ENCODE measurements at regions not wholly inside any gene's neighbourhood (a gene's known extent, or its start where the extent isn't known, plus 50 kb on each side); places are given as distances from the start of the nearest gene placed in this dataset.
"Not testable (repeated sequence)": the region's sequence is repeated elsewhere in the genome, so short reads cannot be mapped to it uniquely, and the experiment has no call there.

DNA sequence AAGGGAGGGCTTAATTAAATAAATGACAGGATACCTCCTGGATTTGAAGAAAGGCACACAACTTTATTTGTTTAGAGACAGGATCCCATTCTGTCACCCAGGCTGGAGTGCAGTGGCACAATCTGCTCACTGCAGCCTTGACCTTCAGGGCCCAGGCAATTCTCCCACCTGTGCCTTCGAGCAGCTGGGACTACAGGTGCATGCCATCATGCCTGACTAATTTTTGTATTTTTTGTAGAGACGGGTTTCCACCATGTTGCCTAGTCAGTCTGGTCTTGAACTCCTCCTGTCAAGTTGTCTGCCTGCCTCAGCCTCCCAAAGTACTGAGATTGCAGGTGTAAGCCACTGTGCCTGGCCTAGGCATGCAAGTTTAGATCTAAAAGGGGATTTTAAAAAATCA lies 272.7 kb upstream of the MBL2 start:
- DNase-seq (ENCODE audit: low read depth) = no peak
- ChIA-PET POLR2A (no interaction called here), CTCF (no interaction called here)
- no peaks in the 10 kb centered on the region for H3K36me3 ChIP-seq (ENCODE audit: control insufficient read depth, insufficient read depth, low read length)
- TF ChIP-seq CTCF (IDR thresholded peaks at IDR 0.05; ENCODE audit: insufficient read depth, low read depth, low read length) = no peak
- H3K27me3 ChIP-seq (ENCODE audit: control insufficient read depth, insufficient read depth, low read length) = no peaks in the 10 kb centered on the region
- no peak overlapping the region for H3K4me3 ChIP-seq (ENCODE audit: low read depth, low read length)

GRCh38 chr10:53035823-53036222 lies 263.2 kb upstream of the MBL2 start:
- DNase-seq (ENCODE audit: low read depth); H3K36me3 ChIP-seq (ENCODE audit: control insufficient read depth, insufficient read depth, low read length); POLR2A ChIA-PET; H3K27me3 ChIP-seq (ENCODE audit: control insufficient read depth, insufficient read depth, low read length); H3K4me3 ChIP-seq (ENCODE audit: low read depth, low read length); CTCF ChIA-PET: not testable (repeated sequence)

DNA sequence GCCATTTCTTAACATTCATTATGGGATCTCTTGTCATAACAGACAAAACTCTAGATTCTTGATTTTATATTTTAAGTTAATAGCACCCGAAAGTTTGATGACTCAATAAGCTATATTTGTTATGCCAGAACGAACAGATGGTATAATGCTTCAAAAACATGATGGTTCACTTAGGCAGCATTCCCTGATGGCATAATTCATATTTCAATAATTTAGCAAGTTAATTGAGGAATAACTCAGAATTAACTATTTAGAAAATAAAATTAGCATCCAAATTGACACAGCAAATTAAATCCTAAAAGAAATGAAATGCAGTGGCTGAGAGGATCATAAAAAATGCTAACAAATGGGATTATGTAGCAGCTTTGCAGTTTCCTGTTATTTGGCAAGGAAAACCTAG lies 260.8 kb upstream of the MBL2 start:
- TF ChIP-seq CTCF (IDR thresholded peaks at IDR 0.05; ENCODE audit: insufficient read depth, low read depth, low read length) = no peak
- Histone ChIP-seq H3K4me3 (ENCODE audit: low read depth, low read length) (no peak overlapping the region), H3K36me3 (ENCODE audit: control insufficient read depth, insufficient read depth, low read length) (no peaks in the 10 kb centered on the region), H3K27me3 (ENCODE audit: control insufficient read depth, insufficient read depth, low read length) (no peaks in the 10 kb centered on the region)
- ChIA-PET POLR2A (no interaction called here), CTCF (no interaction called here)
- no peak for DNase-seq (ENCODE audit: low read depth)

DNA sequence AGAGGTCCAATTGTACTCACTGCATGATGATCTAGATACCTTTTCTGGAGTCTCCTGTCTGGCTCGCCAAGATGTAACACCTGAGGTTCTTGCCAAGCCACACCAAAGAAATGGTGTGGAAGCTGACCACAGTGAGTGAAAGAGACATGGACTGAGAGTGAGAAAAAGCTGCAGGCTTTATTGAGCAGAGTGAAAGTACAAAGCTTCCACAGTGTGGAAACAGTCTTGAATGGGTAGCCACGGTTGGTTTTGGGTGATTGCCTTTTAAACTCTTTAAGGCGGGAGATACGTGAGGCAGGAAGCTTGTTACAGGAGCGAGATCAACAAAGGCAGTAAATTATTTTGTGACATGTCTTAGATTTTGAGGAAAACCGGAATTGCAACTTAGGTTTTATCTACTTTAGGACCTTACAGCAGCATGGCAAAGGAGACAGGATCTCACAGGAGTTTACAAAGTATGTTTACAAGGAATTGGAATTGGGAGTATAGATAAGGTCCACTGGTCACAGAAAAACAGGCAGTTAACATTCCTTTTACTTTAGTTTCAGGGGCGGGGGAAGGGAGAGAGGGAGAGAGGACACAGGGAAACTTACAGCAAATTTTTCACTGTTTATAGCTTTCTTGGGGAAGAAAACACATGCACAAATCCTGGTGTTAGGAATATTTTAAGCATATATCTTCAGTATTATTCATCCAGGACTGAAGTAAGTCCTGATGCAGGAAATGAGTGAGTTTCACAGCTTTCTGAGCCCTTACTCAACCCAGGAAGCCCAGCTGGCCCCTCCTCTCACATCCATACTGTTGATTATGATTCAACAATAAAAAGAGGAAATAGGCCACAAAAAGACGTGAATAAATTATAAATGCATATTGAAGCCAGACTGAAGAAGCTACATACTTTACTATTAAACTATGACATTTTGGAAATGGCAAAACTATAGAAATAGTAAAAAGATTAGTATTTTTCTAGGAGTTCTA lies 257.6 kb upstream of the MBL2 start:
- POLR2A ChIA-PET; H3K4me3 ChIP-seq (ENCODE audit: low read depth, low read length); CTCF ChIA-PET; H3K36me3 ChIP-seq (ENCODE audit: control insufficient read depth, insufficient read depth, low read length); H3K27me3 ChIP-seq (ENCODE audit: control insufficient read depth, insufficient read depth, low read length): not testable (repeated sequence)
- DNase-seq (ENCODE audit: low read depth) = peak; percentile 14

DNA sequence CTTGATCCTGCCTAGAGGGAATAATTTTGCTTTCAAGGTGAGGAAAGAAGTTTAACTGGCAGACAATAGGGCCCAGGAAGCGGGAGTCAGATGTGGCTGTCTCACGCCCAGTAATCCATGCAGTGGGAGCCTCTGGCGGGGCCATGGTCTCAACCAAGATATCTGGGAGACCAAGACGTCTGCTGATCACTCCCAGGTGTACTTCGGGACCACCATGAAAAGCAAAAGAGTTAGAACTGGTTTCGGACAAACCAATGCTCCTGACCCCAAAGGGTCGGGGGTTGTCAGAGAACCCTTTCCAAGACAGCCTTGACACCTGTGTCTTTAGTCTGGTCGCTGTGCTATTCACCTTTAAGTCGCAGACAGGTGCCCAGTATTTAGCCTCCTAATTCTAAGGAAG lies 256.9 kb upstream of the MBL2 start:
- POLR2A ChIA-PET = no interaction called here
- Histone ChIP-seq H3K4me3 (ENCODE audit: low read depth, low read length) (no peak overlapping the region), H3K27me3 (ENCODE audit: control insufficient read depth, insufficient read depth, low read length) (no peaks in the 10 kb centered on the region), H3K36me3 (ENCODE audit: control insufficient read depth, insufficient read depth, low read length) (no peaks in the 10 kb centered on the region)
- no peak for TF ChIP-seq CTCF (IDR thresholded peaks at IDR 0.05; ENCODE audit: insufficient read depth, low read depth, low read length)
- CTCF ChIA-PET = no interaction called here
- no peak for DNase-seq (ENCODE audit: low read depth)

DNA sequence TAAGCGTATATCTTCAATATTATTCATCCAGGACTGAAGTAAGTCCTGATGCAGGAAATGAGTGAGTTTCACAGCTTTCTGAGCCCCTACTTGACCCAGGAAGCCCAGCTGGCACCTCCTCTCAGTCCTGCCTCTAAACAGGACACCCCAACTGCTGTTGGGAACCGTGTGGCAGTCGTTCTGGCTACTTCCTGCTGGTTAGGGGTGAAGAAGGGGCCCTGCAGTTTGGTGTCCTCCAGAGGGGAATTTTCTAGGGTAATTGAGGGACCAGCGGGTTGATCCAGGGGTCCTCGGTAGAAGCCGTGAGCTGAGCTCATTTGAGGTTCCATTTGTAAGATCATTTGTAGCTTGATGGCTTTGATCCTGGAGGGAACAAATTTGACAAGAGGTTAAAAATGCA lies 253.2 kb upstream of the MBL2 start:
- CTCF ChIA-PET; DNase-seq (ENCODE audit: low read depth); POLR2A ChIA-PET: not testable (repeated sequence)

More for the DNA sequence above, 253.2 kb upstream of the MBL2 start:
- not testable (repeated sequence) for H3K27me3 ChIP-seq (ENCODE audit: control insufficient read depth, insufficient read depth, low read length); H3K36me3 ChIP-seq (ENCODE audit: control insufficient read depth, insufficient read depth, low read length); H3K4me3 ChIP-seq (ENCODE audit: low read depth, low read length)
